ENCODE measurements at regions not wholly inside any gene's neighbourhood (a gene's known extent, or its start where the extent isn't known, plus 50 kb on each side); places are given as distances from the start of the nearest gene placed in this dataset.

- TF ChIP-seq EZH2 (IDR thresholded peaks at IDR 0.05) = no peak
- TF ChIP-seq EZH2phosphoT487 (IDR thresholded peaks at IDR 0.05) = no peak
Observed at GRCh38 chr11:93922830-93923229, 72.4 kb upstream of the VSTM5 start.
